Astrocyte of the cerebellum (primary cell): ENCODE measurements at regions not wholly inside any gene's neighbourhood (a gene's known extent, or its start where the extent isn't known, plus 50 kb on each side); places are given as distances from the start of the nearest gene placed in this dataset.

Experiments
- DNase-seq: peaks from one replicate; pipeline ENCODE4 v3.0.0-alpha.2; 2011; ENCODE audit warnings: low read depth
- H3K4me3 ChIP-seq: 2 replicates; pipeline ENCODE4 v1.5.1; 2011; ENCODE audit warnings: mild to moderate bottlenecking, low read depth, low read length, moderate library complexity
- in situ Hi-C: cut with HindIII; loops from 2 replicates; pipeline ENCODE4 v1.10.0; 2017; ENCODE audit warnings: low sequenced_read_pairs
- TF ChIP-seq, protein P1 (sequence below): IDR thresholded peaks from 2 replicates; pipeline ENCODE4 v1.5.1; 2012; ENCODE audit warnings: low read length, low read depth, moderate library complexity, mild to moderate bottlenecking; ENCODE audit errors: missing control alignments

DNA sequence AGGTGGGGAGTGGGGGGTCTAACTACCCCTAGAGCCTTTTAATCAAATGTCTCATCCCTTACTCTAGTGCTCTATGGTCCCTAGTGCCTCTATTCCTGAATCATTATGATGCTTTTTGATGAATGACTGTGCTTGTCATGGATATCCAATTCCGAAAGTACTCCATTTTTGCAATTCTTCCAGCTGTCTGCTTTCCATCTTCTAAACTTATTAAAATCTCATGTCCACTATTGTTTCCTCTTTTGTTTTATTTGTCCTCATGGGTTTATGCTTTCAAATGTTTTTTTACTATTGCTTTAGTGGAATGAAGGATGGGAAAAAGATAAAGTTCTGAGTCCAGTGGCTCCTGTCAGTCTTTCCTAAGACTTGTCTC is 77.2 kb upstream of the KCNMB2 start:
- no peak overlapping the region for H3K4me3 ChIP-seq
- in situ Hi-C loops, result no loop called here
- no peak for DNase-seq
- TF ChIP-seq, protein P1, sequence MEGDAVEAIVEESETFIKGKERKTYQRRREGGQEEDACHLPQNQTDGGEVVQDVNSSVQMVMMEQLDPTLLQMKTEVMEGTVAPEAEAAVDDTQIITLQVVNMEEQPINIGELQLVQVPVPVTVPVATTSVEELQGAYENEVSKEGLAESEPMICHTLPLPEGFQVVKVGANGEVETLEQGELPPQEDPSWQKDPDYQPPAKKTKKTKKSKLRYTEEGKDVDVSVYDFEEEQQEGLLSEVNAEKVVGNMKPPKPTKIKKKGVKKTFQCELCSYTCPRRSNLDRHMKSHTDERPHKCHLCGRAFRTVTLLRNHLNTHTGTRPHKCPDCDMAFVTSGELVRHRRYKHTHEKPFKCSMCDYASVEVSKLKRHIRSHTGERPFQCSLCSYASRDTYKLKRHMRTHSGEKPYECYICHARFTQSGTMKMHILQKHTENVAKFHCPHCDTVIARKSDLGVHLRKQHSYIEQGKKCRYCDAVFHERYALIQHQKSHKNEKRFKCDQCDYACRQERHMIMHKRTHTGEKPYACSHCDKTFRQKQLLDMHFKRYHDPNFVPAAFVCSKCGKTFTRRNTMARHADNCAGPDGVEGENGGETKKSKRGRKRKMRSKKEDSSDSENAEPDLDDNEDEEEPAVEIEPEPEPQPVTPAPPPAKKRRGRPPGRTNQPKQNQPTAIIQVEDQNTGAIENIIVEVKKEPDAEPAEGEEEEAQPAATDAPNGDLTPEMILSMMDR, result no peak

- no peak overlapping the region for H3K4me3 ChIP-seq
- DNase-seq, result no peak
- TF ChIP-seq, protein P1, result no peak
- in situ Hi-C loops, result no loop called here
Measured at GRCh38 chr3:178465260-178466180, 70.7 kb upstream of the KCNMB2 start.

- H3K4me3 ChIP-seq, result no peak overlapping the region
- DNase-seq, result no peak
- in situ Hi-C loops, result no loop called here
- TF ChIP-seq, protein P1, result no peak
Measured at GRCh38 chr3:178472941-178473340, 63.3 kb upstream of the KCNMB2 start.

GRCh38 chr3:178474526-178474925 is 61.7 kb upstream of the KCNMB2 start:
- H3K4me3 ChIP-seq, result no peak overlapping the region
- in situ Hi-C loops, result no loop called here
- DNase-seq, result no peak
- TF ChIP-seq, protein P1, result no peak

- TF ChIP-seq, protein P1, result no peak
- no peak overlapping the region for H3K4me3 ChIP-seq
- no peak for DNase-seq
- in situ Hi-C loops, result no loop called here
Measured at GRCh38 chr3:178475062-178475461, 61.2 kb upstream of the KCNMB2 start.

GRCh38 chr3:178476886-178477285 is 59.4 kb upstream of the KCNMB2 start:
- DNase-seq, result no peak
- in situ Hi-C loops, result no loop called here
- TF ChIP-seq, protein P1, result no peak

More at GRCh38 chr3:178476886-178477285, 59.4 kb upstream of the KCNMB2 start:
- H3K4me3 ChIP-seq, result no peak overlapping the region
